ENCODE measurements at regions not wholly inside any gene's neighbourhood (a gene's known extent, or its start where the extent isn't known, plus 50 kb on each side); places are given as distances from the start of the nearest gene placed in this dataset.

GRCh38 chr3:16090024-16090423, 84.5 kb upstream of the GALNT15 start:
- Histone ChIP-seq H3K27ac (no peak overlapping the region), H3K27me3 (no peaks in the 10 kb centered on the region), H3K4me3 (no peak overlapping the region), H3K4me1 (no peaks in the 10 kb centered on the region), H3K36me3 (no peaks in the 10 kb centered on the region), H3K9me3 (replicated peaks) (no peaks in the 10 kb centered on the region)
- no peak for DNase-seq

GRCh38 chr3:16090706-16091105, 83.8 kb upstream of the GALNT15 start:
- DNase-seq = no peak
- Histone ChIP-seq H3K27me3 (no peaks in the 10 kb centered on the region), H3K4me1 (no peaks in the 10 kb centered on the region), H3K36me3 (no peaks in the 10 kb centered on the region), H3K27ac (no peak overlapping the region), H3K9me3 (replicated peaks) (no peaks in the 10 kb centered on the region), H3K4me3 (no peak overlapping the region)

- Histone ChIP-seq H3K27ac (no peak overlapping the region), H3K4me3 (no peak overlapping the region), H3K27me3 (no peaks in the 10 kb centered on the region), H3K36me3 (no peaks in the 10 kb centered on the region), H3K9me3 (replicated peaks) (no peaks in the 10 kb centered on the region), H3K4me1 (no peaks in the 10 kb centered on the region)
- no peak for DNase-seq
These were observed 81.6 kb upstream of the GALNT15 start for GRCh38 chr3:16092923-16093322.

- Histone ChIP-seq H3K27ac (no peak overlapping the region), H3K4me1 (no peaks in the 10 kb centered on the region), H3K36me3 (no peaks in the 10 kb centered on the region), H3K27me3 (no peaks in the 10 kb centered on the region), H3K4me3 (no peak overlapping the region), H3K9me3 (replicated peaks) (no peaks in the 10 kb centered on the region)
- DNase-seq = no peak
These were observed 72.9 kb upstream of the GALNT15 start for GRCh38 chr3:16101295-16102186.

GRCh38 chr3:16102187-16102561, 72.3 kb upstream of the GALNT15 start:
- no peak for DNase-seq
- no peak overlapping the region for H3K4me3 ChIP-seq
- no peaks in the 10 kb centered on the region for H3K9me3 ChIP-seq (replicated peaks)
- no peaks in the 10 kb centered on the region for H3K27me3 ChIP-seq
- no peaks in the 10 kb centered on the region for H3K36me3 ChIP-seq
- H3K4me1 ChIP-seq = no peaks in the 10 kb centered on the region
- H3K27ac ChIP-seq = no peak overlapping the region

- Histone ChIP-seq H3K4me3 (no peak overlapping the region), H3K27ac (no peak overlapping the region), H3K4me1 (no peaks in the 10 kb centered on the region), H3K27me3 (no peaks in the 10 kb centered on the region), H3K36me3 (no peaks in the 10 kb centered on the region), H3K9me3 (replicated peaks) (no peaks in the 10 kb centered on the region)
- no peak for DNase-seq
These were observed 71.5 kb upstream of the GALNT15 start for GRCh38 chr3:16102905-16103364.

- H3K4me1 ChIP-seq = no peaks in the 10 kb centered on the region
- H3K36me3 ChIP-seq = no peaks in the 10 kb centered on the region
- H3K4me3 ChIP-seq = no peak overlapping the region
- no peak for DNase-seq
- no peaks in the 10 kb centered on the region for H3K27me3 ChIP-seq
- H3K27ac ChIP-seq = no peak overlapping the region
- no peaks in the 10 kb centered on the region for H3K9me3 ChIP-seq (replicated peaks)
These were observed 71.0 kb upstream of the GALNT15 start for GRCh38 chr3:16103472-16103871.

GRCh38 chr3:16104156-16104555, 70.3 kb upstream of the GALNT15 start:
- Histone ChIP-seq H3K27ac (no peak overlapping the region), H3K27me3 (no peaks in the 10 kb centered on the region)
- DNase-seq = no peak

GRCh38 chr3:16106050-16106449, 68.4 kb upstream of the GALNT15 start:
- Histone ChIP-seq H3K4me3 (no peak overlapping the region), H3K27ac (no peak overlapping the region), H3K27me3 (no peaks in the 10 kb centered on the region), H3K4me1 (no peaks in the 10 kb centered on the region), H3K9me3 (replicated peaks) (no peaks in the 10 kb centered on the region), H3K36me3 (no peaks in the 10 kb centered on the region)
- DNase-seq = no peak

More at GRCh38 chr3:16104156-16104555, 70.3 kb upstream of the GALNT15 start:
- Histone ChIP-seq H3K4me3 (no peak overlapping the region), H3K9me3 (replicated peaks) (no peaks in the 10 kb centered on the region), H3K36me3 (no peaks in the 10 kb centered on the region), H3K4me1 (no peaks in the 10 kb centered on the region)

GRCh38 chr3:16108424-16108823, 66.1 kb upstream of the GALNT15 start:
- H3K36me3 ChIP-seq = no peaks in the 10 kb centered on the region
- no peaks in the 10 kb centered on the region for H3K9me3 ChIP-seq (replicated peaks)

GRCh38 chr3:16109929-16110328, 64.6 kb upstream of the GALNT15 start:
- Histone ChIP-seq H3K9me3 (replicated peaks) (no peaks in the 10 kb centered on the region), H3K4me1 (no peaks in the 10 kb centered on the region), H3K27me3 (no peaks in the 10 kb centered on the region), H3K27ac (no peak overlapping the region), H3K36me3 (no peaks in the 10 kb centered on the region), H3K4me3 (no peak overlapping the region)
- DNase-seq = no peak

More at GRCh38 chr3:16108424-16108823, 66.1 kb upstream of the GALNT15 start:
- no peak for DNase-seq
- Histone ChIP-seq H3K4me3 (no peak overlapping the region), H3K4me1 (no peaks in the 10 kb centered on the region), H3K27me3 (no peaks in the 10 kb centered on the region), H3K27ac (no peak overlapping the region)

GRCh38 chr3:16112910-16113504, 61.5 kb upstream of the GALNT15 start:
- H3K4me3 ChIP-seq = no peak overlapping the region
- H3K27me3 ChIP-seq = no peaks in the 10 kb centered on the region
- H3K9me3 ChIP-seq (replicated peaks) = no peaks in the 10 kb centered on the region
- DNase-seq = no peak
- no peak overlapping the region for H3K27ac ChIP-seq
- H3K4me1 ChIP-seq = no peaks in the 10 kb centered on the region
- H3K36me3 ChIP-seq = no peaks in the 10 kb centered on the region

GRCh38 chr3:16113704-16114103, 60.8 kb upstream of the GALNT15 start:
- no peak for DNase-seq
- no peaks in the 10 kb centered on the region for H3K9me3 ChIP-seq (replicated peaks)
- no peak overlapping the region for H3K4me3 ChIP-seq
- no peaks in the 10 kb centered on the region for H3K4me1 ChIP-seq
- H3K27me3 ChIP-seq = no peaks in the 10 kb centered on the region
- H3K27ac ChIP-seq = no peak overlapping the region
- H3K36me3 ChIP-seq = no peaks in the 10 kb centered on the region

- H3K27ac ChIP-seq = no peak overlapping the region
These were observed 60.1 kb upstream of the GALNT15 start for GRCh38 chr3:16114429-16114828.

GRCh38 chr3:16114930-16115329, 59.5 kb upstream of the GALNT15 start:
- no peak for DNase-seq
- H3K27ac ChIP-seq = no peak overlapping the region
- H3K9me3 ChIP-seq (replicated peaks) = no peaks in the 10 kb centered on the region
- no peaks in the 10 kb centered on the region for H3K36me3 ChIP-seq
- H3K4me1 ChIP-seq = no peaks in the 10 kb centered on the region
- H3K27me3 ChIP-seq = no peaks in the 10 kb centered on the region
- H3K4me3 ChIP-seq = no peak overlapping the region

More at GRCh38 chr3:16114429-16114828, 60.1 kb upstream of the GALNT15 start:
- no peak for DNase-seq
- Histone ChIP-seq H3K4me1 (no peaks in the 10 kb centered on the region), H3K27me3 (no peaks in the 10 kb centered on the region), H3K9me3 (replicated peaks) (no peaks in the 10 kb centered on the region), H3K36me3 (no peaks in the 10 kb centered on the region), H3K4me3 (no peak overlapping the region)

Measured in SJCRH30 (cell line).